GM13976 (cell line): ENCODE measurements at regions not wholly inside any gene's neighbourhood (a gene's known extent, or its start where the extent isn't known, plus 50 kb on each side); places are given as distances from the start of the nearest gene placed in this dataset.

ENCODE experiments used
- DNase-seq: peaks from one replicate; pipeline ENCODE4 v3.0.0; 2012; ENCODE audit warnings: low spot score
- CTCF ChIP-seq: IDR thresholded peaks from 2 replicates; pipeline ENCODE4 v1.5.1; 2012; ENCODE audit warnings: borderline replicate concordance, mild to moderate bottlenecking; ENCODE audit not compliant: insufficient read depth; ENCODE audit errors: extremely low read depth, missing control alignments, control extremely low read depth
- in situ Hi-C: fragments of 300-500 bp; cut with MboI; formaldehyde crosslinking; loops from one replicate; pipeline ENCODE4 v1.12.0; 2022; ENCODE audit warnings: low sequenced_read_pairs, mixed read lengths, inconsistent platforms; ENCODE audit not compliant: unreplicated experiment

GRCh38 chr1:196094821-196095220, 513.4 kb downstream of the KCNT2 start:
- DNase-seq = no peak
- in situ Hi-C loops = no loop called here
- no peak for TF ChIP-seq CTCF

DNA sequence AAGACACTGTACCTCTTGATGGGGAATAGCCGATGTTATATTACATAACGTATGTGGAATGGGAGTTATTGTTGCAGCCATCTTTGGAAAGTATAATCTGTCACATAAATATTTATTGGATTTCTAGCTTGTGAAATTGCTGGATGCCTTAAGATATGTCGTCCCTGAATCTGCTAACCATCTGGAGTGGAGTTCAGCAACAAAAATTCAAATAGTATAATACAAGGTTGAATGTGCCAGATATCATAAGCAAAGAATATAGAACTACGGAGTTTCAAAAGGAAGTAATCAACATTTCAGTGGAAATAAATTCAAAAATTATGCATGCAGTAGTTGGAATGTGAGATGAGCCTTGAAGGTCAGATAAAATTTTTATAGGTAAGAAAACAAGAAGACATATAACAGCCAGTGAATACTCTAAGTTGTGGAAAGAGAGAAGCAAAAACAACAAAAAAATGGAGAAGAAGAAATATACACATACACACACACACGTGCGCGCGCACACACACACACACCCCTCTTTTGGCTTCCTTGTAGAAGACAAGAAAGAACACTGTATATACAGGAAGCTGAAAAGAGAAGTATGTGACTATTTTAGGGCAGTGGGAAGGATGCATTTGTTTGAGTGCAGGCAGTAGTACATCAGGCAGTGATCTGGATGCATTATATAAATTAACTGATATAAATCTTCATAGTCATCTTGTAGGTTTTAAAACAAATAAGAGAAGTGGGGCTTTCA, 516.7 kb downstream of the KCNT2 start:
- no peak for DNase-seq
- TF ChIP-seq CTCF = no peak
- in situ Hi-C loops = no loop called here

- DNase-seq = no peak
- in situ Hi-C loops = no loop called here
Measured at GRCh38 chr1:196090226-196090625, 518.0 kb downstream of the KCNT2 start.

GRCh38 chr1:196088541-196088940, 519.7 kb downstream of the KCNT2 start:
- DNase-seq = no peak
- no peak for TF ChIP-seq CTCF
- in situ Hi-C loops = no loop called here

More at GRCh38 chr1:196090226-196090625, 518.0 kb downstream of the KCNT2 start:
- no peak for TF ChIP-seq CTCF

GRCh38 chr1:196078691-196079090, 529.5 kb downstream of the KCNT2 start:
- TF ChIP-seq CTCF = no peak
- DNase-seq = no peak
- in situ Hi-C loops = no loop called here

DNA sequence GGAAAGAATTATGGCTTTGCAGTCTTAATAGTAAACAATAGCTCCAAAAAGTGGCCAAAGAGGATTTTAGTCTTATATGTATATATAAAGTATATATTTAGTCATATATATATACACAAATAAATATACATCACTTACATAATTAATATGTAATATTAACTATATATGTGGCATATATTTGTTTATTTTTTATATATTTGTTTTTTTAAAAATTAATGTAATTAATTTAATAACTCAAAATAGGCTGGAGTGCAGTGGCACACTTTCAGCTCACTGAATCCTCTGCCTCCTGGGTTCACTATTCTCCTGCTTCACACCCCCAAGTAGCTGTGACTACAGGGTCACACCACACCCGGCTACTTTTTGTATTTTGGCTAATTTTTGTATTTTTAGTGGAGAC, 532.6 kb downstream of the KCNT2 start:
- no peak for DNase-seq
- in situ Hi-C loops = no loop called here
- no peak for TF ChIP-seq CTCF
